Gastroesophageal sphincter (tissue), 4 donors: ENCODE measurements at regions not wholly inside any gene's neighbourhood (a gene's known extent, or its start where the extent isn't known, plus 50 kb on each side); places are given as distances from the start of the nearest gene placed in this dataset.

Source experiments
- ATAC-seq: fragments of 150-250 bp; one replicate; pipeline ENCODE4 v1.9.1; 2016; ENCODE audit warnings: mild to moderate bottlenecking, moderate library complexity
- H3K27ac ChIP-seq, 4 donors: fragments of 200-600 bp; sonication (generic) in 3 of 4; 1 replicate in 3 of 4; 2 replicates in 1 of 4; pipeline ENCODE4 v1.5.1; 2016 to 2019
- H3K27me3 ChIP-seq: fragments of 200-600 bp; sonication (generic); one replicate; pipeline ENCODE4 v1.5.1; 2019
- H3K36me3 ChIP-seq, 2 donors: fragments of 200-600 bp; sonication (generic); one replicate each; pipeline ENCODE4 v1.5.1; 2019; ENCODE audit warnings: control low read depth in 1 of 2
- H3K4me1 ChIP-seq, 3 donors: fragments of 200-600 bp; sonication (generic); 1 replicate in 2 of 3; 2 replicates in 1 of 3; pipeline ENCODE4 v1.5.1; 2016 to 2019; ENCODE audit warnings: control low read depth in 2 of 3
- H3K4me3 ChIP-seq, 2 donors: fragments of 200-600 bp; sonication (generic); one replicate each; pipeline ENCODE4 v1.5.1; 2019; ENCODE audit warnings: mild to moderate bottlenecking in 1 of 2, moderate library complexity in 1 of 2
- H3K9me3 ChIP-seq, 3 donors: fragments of 200-600 bp; sonication (generic); one replicate each; pipeline ENCODE4 v1.5.1; 2017 to 2019; ENCODE audit warnings: control low read depth in 2 of 3
- EP300 ChIP-seq: sonication (generic); formaldehyde crosslinking; IDR thresholded peaks from one replicate; pipeline ENCODE4 v1.6.1; 2017; ENCODE audit warnings: antibody characterized with exemption, mild to moderate bottlenecking
- POLR2A ChIP-seq, 2 donors: fragments of 450-650 bp; IDR thresholded peaks; one replicate each; pipeline ENCODE4 v1.6.1; 2017; ENCODE audit warnings: antibody characterized with exemption in 2 of 2, mild to moderate bottlenecking in 2 of 2, moderate library complexity in 1 of 2
- POLR2AphosphoS5 ChIP-seq: sonication (generic); formaldehyde crosslinking; IDR thresholded peaks from one replicate; pipeline ENCODE4 v1.6.1; 2017; ENCODE audit warnings: antibody characterized with exemption
- WGBS, 2 donors: methylation state at CpG; one replicate each; pipeline ENCODE4 v1.1.5; 2018; ENCODE audit warnings: low coverage in 1 of 2; 5-methylcytosine and 5-hydroxymethylcytosine counted together
- TF ChIP-seq, protein P1 (sequence below), 4 experiments: fragments of 200-600 bp in 2 of 4; fragments of 450-650 bp in 2 of 4; sonication (generic) in 1 of 4; IDR thresholded peaks; one replicate each; pipeline ENCODE4 v1.5.1; 2017 to 2019; ENCODE audit warnings: antibody characterized with exemption in 4 of 4, mild to moderate bottlenecking in 2 of 4, moderate library complexity in 2 of 4

DNA sequence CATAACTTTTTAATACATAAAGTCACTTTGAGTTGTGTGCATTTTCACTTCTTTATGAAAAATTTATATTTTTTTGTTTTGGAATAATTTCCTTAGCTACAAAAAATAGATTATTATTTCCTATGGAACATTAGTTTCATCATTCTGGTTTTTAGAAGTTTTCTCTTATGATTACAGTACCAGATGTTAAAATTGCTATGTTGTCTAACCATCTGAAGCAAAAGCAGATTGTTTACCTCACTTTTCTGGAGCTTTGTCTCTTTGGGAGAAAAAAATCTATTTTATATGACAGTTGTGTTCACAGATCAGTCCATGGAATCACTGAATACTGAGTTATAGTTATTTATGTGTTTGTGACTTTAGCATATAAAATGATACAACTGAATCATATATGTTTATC is 708.9 kb upstream of the RIOK2 start:
- ATAC-seq = no peak
- Histone ChIP-seq H3K27me3 (no peaks in the 10 kb centered on the region), H3K36me3 (no peaks in the 10 kb centered on the region), H3K4me1 (peaks cover 0 to 4% (median 0%) of the 10 kb centered on the region in 3 donors), H3K9me3 (peaks cover 0 to 5% (median 0%) of the 10 kb centered on the region in 3 donors), H3K4me3 (no peak overlapping the region), H3K27ac (no peak overlapping the region)
- TF ChIP-seq POLR2A (IDR thresholded peaks at IDR 0.05) (no peak), POLR2AphosphoS5 (no peak), EP300 (no peak)
- TF ChIP-seq, protein P1, sequence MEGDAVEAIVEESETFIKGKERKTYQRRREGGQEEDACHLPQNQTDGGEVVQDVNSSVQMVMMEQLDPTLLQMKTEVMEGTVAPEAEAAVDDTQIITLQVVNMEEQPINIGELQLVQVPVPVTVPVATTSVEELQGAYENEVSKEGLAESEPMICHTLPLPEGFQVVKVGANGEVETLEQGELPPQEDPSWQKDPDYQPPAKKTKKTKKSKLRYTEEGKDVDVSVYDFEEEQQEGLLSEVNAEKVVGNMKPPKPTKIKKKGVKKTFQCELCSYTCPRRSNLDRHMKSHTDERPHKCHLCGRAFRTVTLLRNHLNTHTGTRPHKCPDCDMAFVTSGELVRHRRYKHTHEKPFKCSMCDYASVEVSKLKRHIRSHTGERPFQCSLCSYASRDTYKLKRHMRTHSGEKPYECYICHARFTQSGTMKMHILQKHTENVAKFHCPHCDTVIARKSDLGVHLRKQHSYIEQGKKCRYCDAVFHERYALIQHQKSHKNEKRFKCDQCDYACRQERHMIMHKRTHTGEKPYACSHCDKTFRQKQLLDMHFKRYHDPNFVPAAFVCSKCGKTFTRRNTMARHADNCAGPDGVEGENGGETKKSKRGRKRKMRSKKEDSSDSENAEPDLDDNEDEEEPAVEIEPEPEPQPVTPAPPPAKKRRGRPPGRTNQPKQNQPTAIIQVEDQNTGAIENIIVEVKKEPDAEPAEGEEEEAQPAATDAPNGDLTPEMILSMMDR (IDR thresholded peaks at IDR 0.05) = no peak

GRCh38 chr5:97903742-97904141 is 720.7 kb upstream of the RIOK2 start:
- WGBS, 2 donors = 86 to 90% methylated on average over 2 of the region's 2 CpGs
- Histone ChIP-seq H3K4me3 (no peak overlapping the region), H3K27me3 (no peaks in the 10 kb centered on the region), H3K9me3 (peaks cover 0 to 18% (median 0%) of the 10 kb centered on the region in 3 donors), H3K4me1 (no peaks in the 10 kb centered on the region), H3K36me3 (no peaks in the 10 kb centered on the region), H3K27ac (no peak overlapping the region)
- no peak for ATAC-seq
- TF ChIP-seq POLR2A (IDR thresholded peaks at IDR 0.05) = no peak
- TF ChIP-seq, protein P1 (IDR thresholded peaks at IDR 0.05) = no peak
- no peak for TF ChIP-seq EP300
- TF ChIP-seq POLR2AphosphoS5 = no peak

- no peaks in the 10 kb centered on the region for H3K36me3 ChIP-seq
- 69 to 88% methylated on average over 3 of the region's 3 CpGs for WGBS, 2 donors
- H3K4me1 ChIP-seq = no peaks in the 10 kb centered on the region
- H3K27me3 ChIP-seq = no peaks in the 10 kb centered on the region
- ATAC-seq = no peak
- H3K4me3 ChIP-seq = no peak overlapping the region
- peaks cover 0 to 18% (median 0%) of the 10 kb centered on the region in 3 donors for H3K9me3 ChIP-seq
- no peak overlapping the region for H3K27ac ChIP-seq
- TF ChIP-seq POLR2A (IDR thresholded peaks at IDR 0.05) (no peak), EP300 (no peak), POLR2AphosphoS5 (no peak)
- TF ChIP-seq, protein P1 (IDR thresholded peaks at IDR 0.05) = no peak
These were observed 723.1 kb upstream of the RIOK2 start for GRCh38 chr5:97906135-97906534.

DNA sequence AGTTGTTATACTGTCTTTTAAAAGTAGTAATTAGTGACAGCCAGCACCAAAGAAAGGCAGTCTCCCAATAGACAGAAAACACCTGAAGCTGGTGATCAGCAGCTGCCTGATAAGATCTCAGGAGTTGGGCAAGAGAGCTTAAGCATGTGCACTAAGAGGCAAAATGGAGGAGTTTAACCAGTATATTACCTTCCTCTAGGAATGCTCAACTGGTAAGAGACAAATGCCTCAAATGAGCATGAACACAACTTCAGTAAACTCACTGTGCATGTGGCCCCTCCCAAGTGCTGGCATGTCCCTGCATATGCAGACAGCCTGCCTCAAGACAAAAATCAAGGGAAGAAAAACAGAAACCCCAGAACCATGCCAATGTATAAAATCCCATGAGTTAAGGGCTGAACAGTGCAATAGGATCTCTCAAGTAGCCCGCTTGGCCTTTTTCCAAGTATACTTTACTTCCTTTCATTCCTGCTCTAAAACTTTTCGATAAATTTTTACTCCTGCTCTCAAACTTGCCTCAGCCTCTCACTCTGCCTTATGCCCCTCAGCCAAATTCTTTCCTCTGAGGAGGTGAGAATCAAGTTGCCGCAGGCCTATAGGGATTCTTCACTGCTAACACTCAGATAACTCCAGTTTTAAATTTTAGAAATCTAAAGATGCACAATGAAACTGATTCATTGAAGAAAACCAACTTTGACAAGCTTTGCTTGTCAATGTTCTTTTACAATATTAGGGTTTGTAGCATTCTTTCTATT is 724.8 kb upstream of the RIOK2 start:
- H3K27me3 ChIP-seq = no peaks in the 10 kb centered on the region
- peaks cover 0 to 18% (median 0%) of the 10 kb centered on the region in 3 donors for H3K9me3 ChIP-seq
- H3K36me3 ChIP-seq = no peaks in the 10 kb centered on the region
- TF ChIP-seq POLR2AphosphoS5 = no peak
- TF ChIP-seq, protein P1 (IDR thresholded peaks at IDR 0.05) = no peak
- no peak overlapping the region for H3K27ac ChIP-seq
- H3K4me1 ChIP-seq = no peaks in the 10 kb centered on the region
- H3K4me3 ChIP-seq = no peak overlapping the region
- no peak for ATAC-seq
- WGBS, 2 donors = 80 to 100% methylated on average over 2 to 3 of the region's 3 CpGs

- ATAC-seq = no peak
- WGBS, 2 donors = 88 to 100% methylated on average over 1 of the region's 1 CpG
- Histone ChIP-seq H3K4me1 (no peaks in the 10 kb centered on the region), H3K36me3 (no peaks in the 10 kb centered on the region), H3K27me3 (no peaks in the 10 kb centered on the region), H3K9me3 (peaks cover 0 to 6% (median 0%) of the 10 kb centered on the region in 3 donors), H3K4me3 (no peak overlapping the region), H3K27ac (no peak overlapping the region)
- TF ChIP-seq EP300 (no peak), POLR2AphosphoS5 (no peak), POLR2A (IDR thresholded peaks at IDR 0.05) (no peak)
- TF ChIP-seq, protein P1 (IDR thresholded peaks at IDR 0.05) = no peak
These were observed 726.5 kb upstream of the RIOK2 start for GRCh38 chr5:97909541-97909940.
